Hematopoietic multipotent progenitor cell (in vitro differentiated cells): ENCODE measurements at regions not wholly inside any gene's neighbourhood (a gene's known extent, or its start where the extent isn't known, plus 50 kb on each side); places are given as distances from the start of the nearest gene placed in this dataset.
A peak's percentile ranks its signal among the peaks of the same experiment; 100 is the strongest.

ENCODE experiments used
- DNase-seq, 3 donors: peaks; one replicate each; pipeline ENCODE4 v3.0.0-alpha.2; 2011 to 2015; ENCODE audit warnings: low read depth in 2 of 3, low spot score in 2 of 3

DNA sequence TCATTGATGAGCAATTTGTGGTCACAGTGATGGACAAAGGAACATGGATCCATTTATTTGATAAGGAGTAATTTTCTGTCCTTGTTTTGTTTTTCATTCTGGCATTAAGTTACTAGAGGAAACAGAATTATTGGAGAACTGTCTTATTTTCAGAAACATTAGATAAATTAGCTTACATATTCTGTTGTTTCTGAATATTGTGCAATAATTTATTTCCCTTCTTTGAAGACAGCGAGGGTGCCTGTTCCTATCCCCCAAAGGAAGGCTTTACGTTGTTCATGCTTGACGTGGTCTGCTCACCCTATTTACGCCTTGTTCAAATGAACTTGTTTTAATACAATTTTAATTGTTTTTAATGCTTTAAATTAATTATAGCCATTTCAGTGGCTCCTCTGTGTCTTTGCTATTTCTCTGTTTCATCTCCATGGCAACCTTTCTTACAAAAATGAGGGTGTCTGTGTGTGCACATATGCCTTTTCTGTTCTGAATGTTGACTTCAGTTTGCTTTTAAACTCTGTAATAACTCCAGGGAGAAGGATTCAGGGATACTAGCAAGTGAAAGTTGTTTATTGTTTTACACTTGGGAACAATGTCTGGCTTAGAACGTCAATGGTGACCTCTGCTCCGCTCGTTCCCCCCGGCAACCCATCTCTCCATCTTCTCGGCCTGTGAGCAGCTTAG is 138.3 kb upstream of the PLET1 start:
- no peak for DNase-seq

DNA sequence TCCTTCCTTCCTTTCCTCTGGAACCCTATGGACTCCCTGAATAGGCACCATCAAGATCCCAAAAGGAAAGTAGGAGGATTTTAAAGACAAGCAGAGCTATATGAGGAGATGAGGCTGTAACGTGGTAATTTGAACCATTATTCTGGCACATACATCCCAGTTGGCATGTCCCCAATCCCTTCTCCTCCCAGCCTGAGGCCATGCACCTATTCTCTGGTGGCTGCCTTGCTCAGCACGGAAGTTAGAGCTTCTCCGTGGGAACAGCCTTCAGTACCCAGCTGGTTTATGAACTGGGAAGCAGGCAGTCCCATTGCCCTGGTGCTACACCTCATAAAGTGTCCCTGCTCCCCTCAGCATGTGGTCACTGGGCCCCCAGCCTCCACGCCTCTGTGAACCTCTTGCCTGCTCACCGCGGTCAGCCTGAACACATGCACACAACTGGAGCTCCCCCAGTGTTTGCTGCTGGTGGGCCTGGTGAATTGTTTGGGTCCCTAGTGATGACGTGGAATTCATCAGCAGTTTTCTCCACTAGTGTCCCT is 139.9 kb upstream of the PLET1 start:
- no peak for DNase-seq

- DNase-seq: no peak
Observed at GRCh38 chr11:112401036-112401769, 140.5 kb upstream of the PLET1 start.

DNA sequence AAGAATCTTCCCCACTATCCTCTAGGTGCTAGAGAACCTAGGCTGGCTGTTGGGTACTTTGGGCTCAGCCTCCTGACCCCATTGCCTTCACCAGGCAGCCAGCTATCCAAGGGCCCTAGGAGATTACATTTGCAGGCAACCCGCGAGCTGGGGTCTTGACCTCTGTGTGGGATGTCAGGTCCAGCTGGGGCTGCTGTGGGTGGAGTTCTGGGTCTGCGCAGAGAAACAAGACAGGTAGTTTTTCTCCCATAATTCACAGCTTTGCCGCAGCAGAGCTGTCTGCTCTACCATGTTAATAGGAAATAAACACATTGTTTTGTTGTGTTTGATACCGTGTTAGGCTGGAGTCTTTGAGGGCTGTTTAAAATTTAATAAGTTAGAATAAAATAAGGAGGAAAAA is 142.8 kb upstream of the PLET1 start:
- no peak for DNase-seq

DNA sequence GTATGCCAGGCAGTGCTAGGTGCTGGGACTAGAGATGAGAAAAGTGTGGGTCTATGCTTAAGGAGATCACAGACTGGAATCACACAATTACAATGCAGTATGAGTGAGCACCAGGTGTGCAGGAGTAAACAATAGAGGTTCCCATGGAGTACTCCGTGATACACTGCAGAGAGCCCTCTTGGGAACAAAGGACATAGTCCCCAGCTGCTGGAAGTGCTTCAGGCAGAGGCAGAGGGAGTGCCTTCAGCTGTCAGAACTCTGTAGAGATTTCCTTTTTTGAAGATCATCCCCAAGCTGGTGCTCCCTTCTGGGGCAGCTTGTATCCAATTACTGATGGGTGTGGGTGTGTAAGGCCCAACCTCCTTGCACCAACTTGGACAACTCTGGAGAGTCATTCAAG is 143.5 kb upstream of the PLET1 start:
- DNase-seq: no peak

DNA sequence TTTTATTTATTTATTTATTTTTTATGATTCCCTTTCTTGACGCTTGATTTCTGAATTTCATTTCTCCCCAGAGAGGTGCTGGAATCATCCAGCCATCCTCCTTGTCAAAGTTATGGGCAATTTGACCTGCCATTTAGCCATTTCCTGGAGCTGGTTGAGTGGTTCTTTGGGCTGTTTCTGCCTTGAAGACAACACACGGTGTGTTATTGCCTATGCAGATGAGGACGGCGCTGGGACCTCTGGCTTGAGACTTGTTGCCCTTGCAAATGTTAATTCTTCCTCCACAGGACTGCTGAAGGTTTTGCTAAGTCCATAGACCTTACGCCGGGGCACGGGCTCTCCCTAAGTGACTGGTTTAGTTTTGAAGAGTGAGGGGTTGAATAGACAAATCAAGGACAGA is 147.9 kb upstream of the PLET1 start:
- no peak for DNase-seq

GRCh38 chr11:112410325-112410724 is 149.7 kb upstream of the PLET1 start:
- no peak for DNase-seq

GRCh38 chr11:112412383-112412782 is 151.7 kb upstream of the PLET1 start:
- no peak for DNase-seq

GRCh38 chr11:112417339-112417738 is 156.7 kb upstream of the PLET1 start:
- no peak for DNase-seq

- no peak for DNase-seq
Observed at GRCh38 chr11:112418438-112418837, 157.8 kb upstream of the PLET1 start.

DNA sequence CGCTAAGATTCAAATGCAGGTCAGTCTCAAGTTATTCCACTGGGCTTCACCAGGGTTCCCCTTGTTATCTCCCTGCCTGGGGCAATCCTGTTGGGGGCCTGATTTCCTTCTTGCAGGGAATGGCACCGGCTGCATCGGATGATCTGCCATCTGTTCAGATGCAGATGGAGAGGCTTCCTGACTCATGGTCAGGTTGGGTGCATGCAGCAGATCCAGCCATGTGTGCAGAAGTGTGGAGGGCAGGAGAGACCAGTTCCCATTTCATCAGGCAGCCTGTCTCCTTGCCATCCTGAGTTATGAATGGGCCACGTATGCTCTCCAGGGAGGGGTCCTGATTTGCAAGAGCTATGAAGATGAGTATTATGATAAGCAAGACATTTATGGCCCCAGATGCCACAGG is 161.2 kb upstream of the PLET1 start:
- DNase-seq: no peak

GRCh38 chr11:112425121-112425520 is 164.5 kb upstream of the PLET1 start:
- no peak for DNase-seq

DNA sequence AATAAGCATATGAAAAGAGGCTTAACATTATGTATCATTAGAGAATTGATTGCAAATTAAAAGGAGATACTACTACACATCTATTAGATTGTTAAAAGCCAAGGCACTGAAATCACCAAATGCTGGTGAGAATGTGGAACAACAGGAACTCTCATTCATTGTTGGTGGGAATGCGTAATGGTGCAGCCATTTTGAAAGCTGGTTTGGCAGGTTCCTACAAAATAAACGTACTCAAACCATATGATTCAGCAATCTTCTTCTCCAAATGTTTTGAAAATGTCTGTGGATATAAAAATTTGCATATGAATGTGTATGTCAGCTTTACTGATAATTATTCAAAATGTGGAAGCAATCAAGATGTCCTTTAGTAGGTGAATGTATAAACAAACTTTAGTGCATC is 176.4 kb upstream of the PLET1 start:
- no peak for DNase-seq

- DNase-seq: no peak
Observed at GRCh38 chr11:112439614-112440013, 179.0 kb upstream of the PLET1 start.

GRCh38 chr11:112440518-112440917 is 179.9 kb upstream of the PLET1 start:
- no peak for DNase-seq

- no peak for DNase-seq
Observed at GRCh38 chr11:112448168-112448567, 187.5 kb upstream of the PLET1 start.

DNA sequence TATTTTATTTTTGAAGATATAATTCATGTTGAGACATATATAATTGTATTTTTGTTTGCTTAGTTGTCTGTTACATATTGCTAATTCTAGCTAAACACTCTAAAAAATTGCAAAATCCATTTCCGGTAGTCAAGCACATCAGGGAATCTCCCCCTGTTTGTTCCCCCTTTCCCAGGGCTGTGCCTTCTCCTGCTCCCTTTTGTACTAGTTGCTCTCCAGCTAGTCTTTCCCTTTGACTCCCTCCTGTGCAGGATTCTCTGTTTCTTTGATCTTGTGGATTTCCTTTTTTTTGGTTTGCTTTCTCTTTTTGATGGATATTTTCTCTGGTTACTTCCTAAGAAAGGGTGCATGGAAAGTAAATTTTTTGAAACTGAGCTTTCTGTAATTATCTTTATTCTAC is 188.1 kb upstream of the PLET1 start:
- DNase-seq: no peak

DNA sequence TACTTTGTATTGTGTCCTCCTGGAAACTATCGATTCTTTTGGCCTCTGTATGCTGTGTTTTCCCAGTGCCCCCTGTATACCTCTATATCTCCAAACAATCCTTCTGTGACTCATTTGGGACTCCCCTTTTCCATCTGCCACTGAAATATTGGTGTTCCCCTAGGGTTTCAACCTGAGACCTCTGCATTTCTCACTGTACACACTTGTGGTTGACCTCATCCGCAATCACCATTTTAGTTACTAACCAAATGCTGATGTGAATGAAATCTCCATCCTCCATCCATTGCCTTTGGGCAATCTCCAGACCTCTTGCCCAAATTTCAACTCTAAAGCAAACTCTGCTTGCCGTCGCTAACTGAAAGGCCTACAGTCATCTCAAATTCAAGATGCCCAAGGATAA is 190.6 kb upstream of the PLET1 start:
- no peak for DNase-seq

GRCh38 chr11:112453601-112454577 is 193.2 kb upstream of the PLET1 start:
- DNase-seq: peak in 2 of 3 donors; percentile 24 to 50

- DNase-seq: no peak
Observed at GRCh38 chr11:112454841-112455240, 194.2 kb upstream of the PLET1 start.

DNA sequence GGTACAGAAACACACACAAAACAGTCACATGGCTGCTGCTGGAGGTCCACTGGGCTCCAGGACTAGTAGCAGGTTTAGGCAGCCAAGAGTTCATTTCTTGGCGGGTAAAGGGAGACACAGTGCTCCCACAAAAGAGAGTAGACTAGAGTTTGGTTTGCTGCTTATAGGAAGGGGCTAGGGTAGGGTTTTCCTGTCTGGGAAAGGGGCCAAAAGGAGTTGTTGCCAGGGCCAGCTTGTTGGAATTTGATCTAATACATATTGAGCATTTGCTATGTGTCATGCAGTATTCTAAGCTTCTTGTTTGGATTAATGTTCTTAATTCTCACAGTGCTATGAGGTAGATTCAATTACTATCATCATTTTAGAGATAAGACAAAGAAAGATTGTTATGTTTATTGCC is 195.1 kb upstream of the PLET1 start:
- DNase-seq: no peak
